GM18508 (cell line): ENCODE measurements at regions not wholly inside any gene's neighbourhood (a gene's known extent, or its start where the extent isn't known, plus 50 kb on each side); places are given as distances from the start of the nearest gene placed in this dataset.

ENCODE experiments used
- ATAC-seq: cut with Tn5 transposase; IDR thresholded peaks from one replicate; pipeline ENCODE4 v1.9.1; 2021; ENCODE audit warnings: moderate number of reproducible peaks; ENCODE audit not compliant: insufficient read depth, unreplicated experiment

GRCh38 chr13:99436686-99437416 lies 64.4 kb upstream of the TM9SF2 start:
- peak; percentile 38 for ATAC-seq

GRCh38 chr13:99439048-99439447 lies 62.2 kb upstream of the TM9SF2 start:
- ATAC-seq = no peak

GRCh38 chr13:99439850-99440604 lies 61.2 kb upstream of the TM9SF2 start:
- ATAC-seq = no peak

- no peak for ATAC-seq
These were observed 58.9 kb upstream of the TM9SF2 start for GRCh38 chr13:99442273-99442895.

GRCh38 chr13:99446242-99446641 lies 55.0 kb upstream of the TM9SF2 start:
- ATAC-seq = no peak

- ATAC-seq = no peak
These were observed 52.7 kb upstream of the TM9SF2 start for GRCh38 chr13:99448546-99448945.

GRCh38 chr13:99450416-99450815 lies 50.9 kb upstream of the TM9SF2 start:
- ATAC-seq = no peak
